NCI-H748 (cell line): ENCODE measurements at regions not wholly inside any gene's neighbourhood (a gene's known extent, or its start where the extent isn't known, plus 50 kb on each side); places are given as distances from the start of the nearest gene placed in this dataset.
"Not testable (repeated sequence)": the region's sequence is repeated elsewhere in the genome, so short reads cannot be mapped to it uniquely, and the experiment has no call there.

Source experiments
- DNase-seq: peaks from one replicate; lab custom pipeline; 2025; ENCODE audit not compliant: unreplicated experiment; lab: John Stamatoyannopoulos, UW

GRCh38 chr2:138893746-138894145 is 113.6 kb upstream of the NXPH2 start:
- DNase-seq = no peak

GRCh38 chr2:138881126-138881525 is 100.9 kb upstream of the NXPH2 start:
- no peak for DNase-seq

GRCh38 chr2:138879931-138880330 is 99.7 kb upstream of the NXPH2 start:
- DNase-seq = no peak

- DNase-seq = no peak
Observed at GRCh38 chr2:138877421-138877820, 97.2 kb upstream of the NXPH2 start.

GRCh38 chr2:138874251-138874650 is 94.1 kb upstream of the NXPH2 start:
- DNase-seq = no peak

GRCh38 chr2:138872116-138872515 is 91.9 kb upstream of the NXPH2 start:
- not testable (repeated sequence) for DNase-seq

GRCh38 chr2:138871312-138871711 is 91.1 kb upstream of the NXPH2 start:
- no peak for DNase-seq

GRCh38 chr2:138867341-138867740 is 87.2 kb upstream of the NXPH2 start:
- DNase-seq = no peak

GRCh38 chr2:138866797-138867196 is 86.6 kb upstream of the NXPH2 start:
- no peak for DNase-seq

- no peak for DNase-seq
Observed at GRCh38 chr2:138853761-138854160, 73.6 kb upstream of the NXPH2 start.

GRCh38 chr2:138853296-138853695 is 73.1 kb upstream of the NXPH2 start:
- no peak for DNase-seq

- peak; percentile 59 for DNase-seq
Observed at GRCh38 chr2:138846216-138846821, 66.1 kb upstream of the NXPH2 start.

GRCh38 chr2:138842341-138842740 is 62.2 kb upstream of the NXPH2 start:
- no peak for DNase-seq

- no peak for DNase-seq
Observed at GRCh38 chr2:138841459-138841858, 61.3 kb upstream of the NXPH2 start.

GRCh38 chr2:138838851-138839620 is 58.8 kb upstream of the NXPH2 start:
- DNase-seq = no peak

- DNase-seq = no peak
Observed at GRCh38 chr2:138831691-138832090, 51.5 kb upstream of the NXPH2 start.

- no peak for DNase-seq
Observed at GRCh38 chr2:138831154-138831553, 51.0 kb upstream of the NXPH2 start.

GRCh38 chr2:138830547-138830946 is 50.4 kb upstream of the NXPH2 start:
- DNase-seq = no peak
